ENCODE measurements at regions not wholly inside any gene's neighbourhood (a gene's known extent, or its start where the extent isn't known, plus 50 kb on each side); places are given as distances from the start of the nearest gene placed in this dataset.

DNA sequence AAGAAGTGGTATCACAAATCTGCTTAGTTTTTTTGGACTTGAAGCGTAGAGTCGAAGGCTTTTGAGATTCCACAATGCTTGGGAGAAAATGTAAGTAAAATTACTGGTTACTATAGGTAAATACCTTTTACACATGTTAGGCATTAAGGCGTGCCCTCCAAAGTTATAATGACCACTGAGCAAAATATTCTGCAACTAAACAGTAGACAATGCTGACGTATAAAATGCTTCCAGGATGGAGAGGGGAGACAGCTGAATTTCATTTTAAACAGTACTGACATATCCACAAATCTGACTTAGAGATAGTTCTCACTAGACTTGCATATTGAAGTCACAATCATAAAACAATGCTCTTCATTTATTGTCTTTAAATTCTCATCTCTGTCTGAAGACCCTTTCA, 144.5 kb upstream of the DCN start:
- no peaks in the 10 kb centered on the region for H3K36me3 ChIP-seq
- no peaks in the 10 kb centered on the region for H3K27me3 ChIP-seq
- no peaks in the 10 kb centered on the region for H3K9me3 ChIP-seq
- no peak for TF ChIP-seq CTCF (IDR thresholded peaks at IDR 0.05)
- DNase-seq (ENCODE audit: low spot score) = no peak
- H3K4me3 ChIP-seq = no peak overlapping the region
- H3K4me1 ChIP-seq = no peaks in the 10 kb centered on the region
- H3K27ac ChIP-seq = peak overlapping the region; percentile 36 to 63

DNA sequence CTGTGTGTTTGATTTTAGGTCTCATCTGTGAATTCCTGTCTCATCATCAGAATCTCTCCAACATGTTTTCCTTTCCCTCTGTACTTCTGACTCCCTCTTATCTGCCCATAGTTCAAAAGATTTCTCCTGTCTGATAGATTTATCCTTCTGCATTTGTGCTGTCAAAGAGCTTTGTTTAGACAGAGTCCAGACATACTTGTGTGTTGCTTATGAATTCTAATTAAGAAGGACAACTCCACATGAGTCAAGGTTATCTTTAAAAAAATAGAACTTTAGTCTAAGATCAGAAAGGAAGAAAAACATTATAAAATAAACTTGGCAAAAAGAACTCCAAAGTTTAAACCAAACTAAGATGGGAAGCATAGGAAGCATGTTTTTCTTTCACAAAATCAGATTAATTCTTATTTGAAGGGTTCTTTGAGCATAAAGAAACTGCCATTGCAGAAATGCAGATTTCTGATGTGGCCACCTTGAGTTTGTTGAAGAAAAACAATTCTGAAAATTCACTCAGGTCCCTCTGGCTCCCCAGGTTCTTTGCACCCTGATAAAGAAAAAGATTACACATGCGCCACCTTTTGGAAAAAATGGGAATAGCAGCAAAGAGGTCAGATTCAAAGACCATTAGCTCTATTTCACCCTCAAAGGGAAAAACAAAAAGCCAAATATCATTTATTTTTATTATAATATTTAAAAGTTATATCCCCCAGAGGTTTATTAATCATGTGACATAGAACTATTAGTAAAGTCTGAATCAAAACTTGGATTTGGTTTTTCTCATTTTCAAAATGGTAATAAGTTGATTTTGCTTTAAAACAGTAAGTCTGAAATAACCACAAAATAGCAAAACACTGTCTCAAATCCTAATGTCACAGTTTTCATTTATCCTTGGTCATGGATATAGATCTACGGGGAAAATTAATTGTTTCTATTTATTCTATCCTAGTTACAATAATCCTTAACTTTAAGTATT, 143.7 kb upstream of the DCN start:
- DNase-seq (ENCODE audit: low spot score) = peak; percentile 62
- Histone ChIP-seq H3K27ac (peak overlapping the region; percentile 36 to 63), H3K4me1 (no peaks in the 10 kb centered on the region), H3K4me3 (no peak overlapping the region), H3K9me3 (no peaks in the 10 kb centered on the region), H3K36me3 (no peaks in the 10 kb centered on the region), H3K27me3 (no peaks in the 10 kb centered on the region)
- TF ChIP-seq CTCF (IDR thresholded peaks at IDR 0.05) = peak; percentile 55 to 83

GRCh38 chr12:91320999-91321398, 138.4 kb upstream of the DCN start:
- Histone ChIP-seq H3K27me3 (no peaks in the 10 kb centered on the region), H3K27ac (no peak overlapping the region), H3K36me3 (no peaks in the 10 kb centered on the region), H3K4me3 (no peak overlapping the region), H3K4me1 (no peaks in the 10 kb centered on the region), H3K9me3 (no peaks in the 10 kb centered on the region)
- DNase-seq (ENCODE audit: low spot score) = no peak
- no peak for TF ChIP-seq CTCF (IDR thresholded peaks at IDR 0.05)

DNA sequence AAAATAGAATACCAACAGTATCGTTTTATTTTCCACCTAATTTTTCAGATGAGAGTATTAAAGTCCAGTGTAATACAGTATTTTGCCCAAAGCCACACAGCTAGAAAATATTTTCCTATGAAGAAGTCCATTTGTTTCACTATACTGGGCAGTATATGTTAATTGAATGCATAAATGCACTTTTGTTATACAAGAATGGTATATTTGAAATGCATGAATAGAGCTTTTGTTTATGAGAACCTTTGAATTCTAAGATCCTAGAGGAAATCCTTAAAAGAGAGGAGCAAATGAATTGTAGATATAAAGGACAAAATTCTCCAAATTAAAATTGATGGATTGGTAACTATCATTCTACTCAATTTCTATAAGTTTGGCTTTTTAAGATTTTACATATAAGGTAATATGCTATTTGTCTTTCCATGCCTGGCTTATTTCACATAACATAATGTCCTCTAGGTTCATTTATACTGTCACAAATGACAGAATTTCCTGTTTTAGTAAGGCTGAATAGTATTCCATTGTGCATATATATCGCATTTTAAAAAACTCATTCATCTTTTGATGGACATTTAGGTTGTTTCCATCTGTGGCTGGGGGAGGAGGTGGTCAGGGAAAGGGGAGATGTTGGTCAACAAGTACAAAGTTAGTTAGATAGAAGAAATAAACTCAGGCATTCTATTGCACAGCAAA, 136.6 kb upstream of the DCN start:
- no peak for TF ChIP-seq CTCF (IDR thresholded peaks at IDR 0.05)
- H3K36me3 ChIP-seq = no peaks in the 10 kb centered on the region

GRCh38 chr12:91317306-91317705, 134.7 kb upstream of the DCN start:
- DNase-seq (ENCODE audit: low spot score) = no peak
- Histone ChIP-seq H3K4me3 (no peak overlapping the region), H3K27me3 (no peaks in the 10 kb centered on the region), H3K9me3 (no peaks in the 10 kb centered on the region), H3K36me3 (no peaks in the 10 kb centered on the region), H3K27ac (peak overlapping the region; percentile 17 to 62), H3K4me1 (no peaks in the 10 kb centered on the region)
- TF ChIP-seq CTCF (IDR thresholded peaks at IDR 0.05) = no peak

More for the DNA sequence above, 136.6 kb upstream of the DCN start:
- H3K27me3 ChIP-seq = no peaks in the 10 kb centered on the region
- no peaks in the 10 kb centered on the region for H3K4me1 ChIP-seq
- H3K9me3 ChIP-seq = no peaks in the 10 kb centered on the region
- no peak for DNase-seq (ENCODE audit: low spot score)
- no peak overlapping the region for H3K4me3 ChIP-seq
- no peak overlapping the region for H3K27ac ChIP-seq

All from right atrium auricular region (tissue), 2 donors.